Hematopoietic multipotent progenitor cell treated with erythropoietin and hydrocortisone succinate and interleukin-3 and kit ligand, for 15 days (in vitro differentiated cells): ENCODE measurements at regions not wholly inside any gene's neighbourhood (a gene's known extent, or its start where the extent isn't known, plus 50 kb on each side); places are given as distances from the start of the nearest gene placed in this dataset.

Experiments
- DNase-seq: peaks from one replicate; pipeline ENCODE4 v3.0.0-alpha.2; 2015; ENCODE audit warnings: low spot score

- no peak for DNase-seq
Measured at GRCh38 chr2:235264121-235264493, 229.7 kb upstream of the AGAP1 start.

GRCh38 chr2:235264512-235264911, 229.3 kb upstream of the AGAP1 start:
- DNase-seq: no peak

- no peak for DNase-seq
Measured at GRCh38 chr2:235265348-235265965, 228.4 kb upstream of the AGAP1 start.

- no peak for DNase-seq
Measured at GRCh38 chr2:235267251-235267650, 226.6 kb upstream of the AGAP1 start.

GRCh38 chr2:235268535-235268934, 225.3 kb upstream of the AGAP1 start:
- DNase-seq: no peak

- no peak for DNase-seq
Measured at GRCh38 chr2:235270291-235270690, 223.6 kb upstream of the AGAP1 start.

GRCh38 chr2:235270956-235271355, 222.9 kb upstream of the AGAP1 start:
- DNase-seq: no peak

- no peak for DNase-seq
Measured at GRCh38 chr2:235271936-235272335, 221.9 kb upstream of the AGAP1 start.

GRCh38 chr2:235274023-235274422, 219.8 kb upstream of the AGAP1 start:
- DNase-seq: no peak

GRCh38 chr2:235277485-235277884, 216.4 kb upstream of the AGAP1 start:
- no peak for DNase-seq

- no peak for DNase-seq
Measured at GRCh38 chr2:235278771-235279355, 215.0 kb upstream of the AGAP1 start.

GRCh38 chr2:235279965-235280364, 213.9 kb upstream of the AGAP1 start:
- DNase-seq: no peak

- DNase-seq: no peak
Measured at GRCh38 chr2:235283246-235283645, 210.6 kb upstream of the AGAP1 start.

GRCh38 chr2:235286622-235287374, 207.0 kb upstream of the AGAP1 start:
- DNase-seq: no peak

GRCh38 chr2:235287375-235287733, 206.5 kb upstream of the AGAP1 start:
- no peak for DNase-seq

- no peak for DNase-seq
Measured at GRCh38 chr2:235291461-235291860, 202.4 kb upstream of the AGAP1 start.

- DNase-seq: no peak
Measured at GRCh38 chr2:235293061-235293460, 200.8 kb upstream of the AGAP1 start.

- DNase-seq: no peak
Measured at GRCh38 chr2:235295831-235296230, 198.0 kb upstream of the AGAP1 start.

GRCh38 chr2:235300368-235301201, 193.3 kb upstream of the AGAP1 start:
- no peak for DNase-seq

GRCh38 chr2:235301202-235302076, 192.4 kb upstream of the AGAP1 start:
- DNase-seq: no peak

GRCh38 chr2:235302263-235302662, 191.6 kb upstream of the AGAP1 start:
- no peak for DNase-seq
